ENCODE measurements at regions not wholly inside any gene's neighbourhood (a gene's known extent, or its start where the extent isn't known, plus 50 kb on each side); places are given as distances from the start of the nearest gene placed in this dataset.

- no peak for DNase-seq (ENCODE audit: low spot score)
- H3K27ac ChIP-seq, result no peak overlapping the region
- no peak overlapping the region for H3K4me3 ChIP-seq
- no peak for TF ChIP-seq CTCF (IDR thresholded peaks at IDR 0.05)
Observed at GRCh38 chr7:31418928-31419327, 78.4 kb upstream of the NEUROD6 start.

GRCh38 chr7:31419505-31420055, 79.1 kb upstream of the NEUROD6 start:
- Histone ChIP-seq H3K4me3 (no peak overlapping the region), H3K27ac (no peak overlapping the region)
- DNase-seq (ENCODE audit: low spot score), result no peak
- TF ChIP-seq CTCF (IDR thresholded peaks at IDR 0.05), result no peak

- no peak overlapping the region for H3K4me3 ChIP-seq
- no peak overlapping the region for H3K27ac ChIP-seq
- no peak for TF ChIP-seq CTCF (IDR thresholded peaks at IDR 0.05)
- no peak for DNase-seq (ENCODE audit: low spot score)
Observed at GRCh38 chr7:31420948-31421347, 80.4 kb upstream of the NEUROD6 start.

GRCh38 chr7:31421607-31422006, 81.1 kb upstream of the NEUROD6 start:
- DNase-seq (ENCODE audit: low spot score), result no peak
- no peak overlapping the region for H3K4me3 ChIP-seq
- no peak overlapping the region for H3K27ac ChIP-seq
- TF ChIP-seq CTCF (IDR thresholded peaks at IDR 0.05), result no peak

GRCh38 chr7:31423994-31424393, 83.5 kb upstream of the NEUROD6 start:
- TF ChIP-seq CTCF (IDR thresholded peaks at IDR 0.05), result no peak
- H3K4me3 ChIP-seq, result no peak overlapping the region
- no peak for DNase-seq (ENCODE audit: low spot score)
- H3K27ac ChIP-seq, result no peak overlapping the region

GRCh38 chr7:31432176-31432575, 81.7 kb upstream of the ITPRID1 start:
- no peak overlapping the region for H3K4me3 ChIP-seq
- no peak for TF ChIP-seq CTCF (IDR thresholded peaks at IDR 0.05)
- no peak for DNase-seq (ENCODE audit: low spot score)
- H3K27ac ChIP-seq, result no peak overlapping the region

- Histone ChIP-seq H3K27ac (no peak overlapping the region), H3K4me3 (no peak overlapping the region)
- no peak for DNase-seq (ENCODE audit: low spot score)
- no peak for TF ChIP-seq CTCF (IDR thresholded peaks at IDR 0.05)
Observed at GRCh38 chr7:31432836-31433340, 81.0 kb upstream of the ITPRID1 start.

Measured in coronary artery (tissue), 2 donors.